CMK (cell line): ENCODE measurements at regions not wholly inside any gene's neighbourhood (a gene's known extent, or its start where the extent isn't known, plus 50 kb on each side); places are given as distances from the start of the nearest gene placed in this dataset.

Experiments used
- DNase-seq: peaks from one replicate; pipeline ENCODE4 v3.0.0-alpha.2; 2010; ENCODE audit warnings: low read depth

GRCh38 chr12:42962384-42962783, 372.8 kb upstream of the PRICKLE1 start:
- no peak for DNase-seq

GRCh38 chr12:42961395-42961794, 371.8 kb upstream of the PRICKLE1 start:
- DNase-seq: no peak

GRCh38 chr12:42960087-42960527, 370.6 kb upstream of the PRICKLE1 start:
- DNase-seq: no peak

- DNase-seq: no peak
These were observed 368.7 kb upstream of the PRICKLE1 start for GRCh38 chr12:42958291-42958674.

GRCh38 chr12:42957561-42958290, 368.2 kb upstream of the PRICKLE1 start:
- DNase-seq: no peak

- no peak for DNase-seq
These were observed 367.6 kb upstream of the PRICKLE1 start for GRCh38 chr12:42957136-42957535.

- DNase-seq: no peak
These were observed 363.5 kb upstream of the PRICKLE1 start for GRCh38 chr12:42953021-42953420.

GRCh38 chr12:42946871-42947381, 357.4 kb upstream of the PRICKLE1 start:
- DNase-seq: no peak

GRCh38 chr12:42945927-42946326, 356.4 kb upstream of the PRICKLE1 start:
- DNase-seq: no peak

- no peak for DNase-seq
These were observed 355.0 kb upstream of the PRICKLE1 start for GRCh38 chr12:42944516-42944915.

GRCh38 chr12:42936991-42937390, 347.4 kb upstream of the PRICKLE1 start:
- no peak for DNase-seq

- no peak for DNase-seq
These were observed 346.7 kb upstream of the PRICKLE1 start for GRCh38 chr12:42936260-42936659.

GRCh38 chr12:42935756-42936155, 346.2 kb upstream of the PRICKLE1 start:
- DNase-seq: no peak

GRCh38 chr12:42935090-42935489, 345.5 kb upstream of the PRICKLE1 start:
- DNase-seq: no peak

- DNase-seq: no peak
These were observed 344.0 kb upstream of the PRICKLE1 start for GRCh38 chr12:42933461-42934081.

GRCh38 chr12:42932936-42933335, 343.4 kb upstream of the PRICKLE1 start:
- no peak for DNase-seq

GRCh38 chr12:42926232-42926631, 336.7 kb upstream of the PRICKLE1 start:
- no peak for DNase-seq

- DNase-seq: no peak
These were observed 334.9 kb upstream of the PRICKLE1 start for GRCh38 chr12:42924482-42924881.

- DNase-seq: no peak
These were observed 334.0 kb upstream of the PRICKLE1 start for GRCh38 chr12:42923583-42923982.

GRCh38 chr12:42923156-42923555, 333.6 kb upstream of the PRICKLE1 start:
- no peak for DNase-seq

- DNase-seq: no peak
These were observed 332.9 kb upstream of the PRICKLE1 start for GRCh38 chr12:42922505-42922850.

- no peak for DNase-seq
These were observed 332.4 kb upstream of the PRICKLE1 start for GRCh38 chr12:42921741-42922504.

- no peak for DNase-seq
These were observed 330.1 kb upstream of the PRICKLE1 start for GRCh38 chr12:42919691-42920090.
